ENCODE measurements at regions not wholly inside any gene's neighbourhood (a gene's known extent, or its start where the extent isn't known, plus 50 kb on each side); places are given as distances from the start of the nearest gene placed in this dataset.
"Not testable (repeated sequence)": the region's sequence is repeated elsewhere in the genome, so short reads cannot be mapped to it uniquely, and the experiment has no call there.

- Histone ChIP-seq H3K27me3 (ENCODE audit: control insufficient read depth, insufficient read depth, low read length) (no peaks in the 10 kb centered on the region), H3K4me1 (ENCODE audit: control insufficient read depth, insufficient read depth, low read length) (no peaks in the 10 kb centered on the region), H3K36me3 (ENCODE audit: control insufficient read depth, insufficient read depth, low read length) (no peaks in the 10 kb centered on the region), H3K4me3 (ENCODE audit: low read length) (no peak overlapping the region), H3K9me3 (ENCODE audit: control insufficient read depth, insufficient read depth, low read length) (no peaks in the 10 kb centered on the region), H3K27ac (ENCODE audit: low read length) (no peak overlapping the region)
- H3K27me3 Mint-ChIP-seq (ENCODE audit: low read depth in 2 of 2) = no peaks in the 10 kb centered on the region
- H3K36me3 Mint-ChIP-seq = no peaks in the 10 kb centered on the region
- no peak overlapping the region for H3K4me3 Mint-ChIP-seq
- intact Hi-C loops (cut with micrococcal nuclease) = no loop called here
- WGBS (ENCODE audit: insufficient coverage) = no CpG with 5 or more reads among the region's 2 CpGs
- TF ChIP-seq CTCF (IDR thresholded peaks at IDR 0.05) = no peak
- H3K27ac Mint-ChIP-seq = no peak overlapping the region
- H3K9me3 Mint-ChIP-seq = peaks cover 12 to 13% of the 10 kb centered on the region in 2 donors
- DNase-seq (no peak), ATAC-seq (no peak)
- no peaks in the 10 kb centered on the region for H3K4me1 Mint-ChIP-seq
Measured at GRCh38 chr21:21860888-21861287, 862.7 kb downstream of the NCAM2 start.

- Histone ChIP-seq H3K27me3 (ENCODE audit: control insufficient read depth, insufficient read depth, low read length) (no peaks in the 10 kb centered on the region), H3K27ac (ENCODE audit: low read length) (no peak overlapping the region), H3K9me3 (ENCODE audit: control insufficient read depth, insufficient read depth, low read length) (no peaks in the 10 kb centered on the region), H3K36me3 (ENCODE audit: control insufficient read depth, insufficient read depth, low read length) (no peaks in the 10 kb centered on the region), H3K4me1 (ENCODE audit: control insufficient read depth, insufficient read depth, low read length) (no peaks in the 10 kb centered on the region), H3K4me3 (ENCODE audit: low read length) (no peak overlapping the region)
- no peaks in the 10 kb centered on the region for H3K27me3 Mint-ChIP-seq (ENCODE audit: low read depth in 2 of 2)
- peaks cover 12 to 13% of the 10 kb centered on the region in 2 donors for H3K9me3 Mint-ChIP-seq
- H3K4me3 Mint-ChIP-seq = no peak overlapping the region
- intact Hi-C loops (cut with micrococcal nuclease) = no loop called here
- H3K4me1 Mint-ChIP-seq = no peaks in the 10 kb centered on the region
- H3K36me3 Mint-ChIP-seq = no peaks in the 10 kb centered on the region
- TF ChIP-seq CTCF (IDR thresholded peaks at IDR 0.05) = no peak
- H3K27ac Mint-ChIP-seq = no peak overlapping the region
- WGBS (ENCODE audit: insufficient coverage) = 84% methylated on average over 4 of the region's 4 CpGs
- ATAC-seq (no peak), DNase-seq (no peak)
Measured at GRCh38 chr21:21864321-21864840, 866.2 kb downstream of the NCAM2 start.

- DNase-seq (no peak), ATAC-seq (no peak)
- Mint-ChIP-seq H3K36me3 (peaks cover 26% of the 10 kb centered on the region), H3K9me3 (peaks cover 23 to 30% of the 10 kb centered on the region in 2 donors), H3K27ac (no peak overlapping the region), H3K27me3 (ENCODE audit: low read depth in 2 of 2) (no peaks in the 10 kb centered on the region), H3K4me1 (no peaks in the 10 kb centered on the region), H3K4me3 (no peak overlapping the region)
- WGBS (ENCODE audit: insufficient coverage) = 60% methylated on average over 1 of the region's 2 CpGs
- Histone ChIP-seq H3K4me1 (ENCODE audit: control insufficient read depth, insufficient read depth, low read length) (no peaks in the 10 kb centered on the region), H3K27me3 (ENCODE audit: control insufficient read depth, insufficient read depth, low read length) (no peaks in the 10 kb centered on the region), H3K27ac (ENCODE audit: low read length) (no peak overlapping the region), H3K9me3 (ENCODE audit: control insufficient read depth, insufficient read depth, low read length) (peaks cover 2% of the 10 kb centered on the region), H3K4me3 (ENCODE audit: low read length) (no peak overlapping the region), H3K36me3 (ENCODE audit: control insufficient read depth, insufficient read depth, low read length) (no peaks in the 10 kb centered on the region)
- TF ChIP-seq CTCF (IDR thresholded peaks at IDR 0.05) = no peak
- intact Hi-C loops (cut with micrococcal nuclease) = no loop called here
Measured at GRCh38 chr21:21897275-21897883, 899.2 kb downstream of the NCAM2 start.

GRCh38 chr21:21898801-21899200 lies 900.6 kb downstream of the NCAM2 start:
- H3K27me3 Mint-ChIP-seq (ENCODE audit: low read depth in 2 of 2) = no peaks in the 10 kb centered on the region
- no peak overlapping the region for H3K4me3 Mint-ChIP-seq
- 100% methylated on average over 1 of the region's 1 CpG for WGBS (ENCODE audit: insufficient coverage)
- Histone ChIP-seq H3K4me1 (ENCODE audit: control insufficient read depth, insufficient read depth, low read length) (no peaks in the 10 kb centered on the region), H3K36me3 (ENCODE audit: control insufficient read depth, insufficient read depth, low read length) (no peaks in the 10 kb centered on the region), H3K27ac (ENCODE audit: low read length) (no peak overlapping the region), H3K4me3 (ENCODE audit: low read length) (no peak overlapping the region), H3K9me3 (ENCODE audit: control insufficient read depth, insufficient read depth, low read length) (peaks cover 2% of the 10 kb centered on the region), H3K27me3 (ENCODE audit: control insufficient read depth, insufficient read depth, low read length) (no peaks in the 10 kb centered on the region)
- H3K4me1 Mint-ChIP-seq = no peaks in the 10 kb centered on the region
- H3K27ac Mint-ChIP-seq = no peak overlapping the region
- ATAC-seq = no peak
- H3K9me3 Mint-ChIP-seq = peaks cover 16 to 23% of the 10 kb centered on the region in 2 donors
- peaks cover 25% of the 10 kb centered on the region for H3K36me3 Mint-ChIP-seq
- TF ChIP-seq CTCF (IDR thresholded peaks at IDR 0.05) = no peak
- no peak for DNase-seq
- intact Hi-C loops (cut with micrococcal nuclease) = no loop called here

GRCh38 chr21:21902416-21902815 lies 904.2 kb downstream of the NCAM2 start:
- intact Hi-C loops (cut with micrococcal nuclease); H3K36me3 ChIP-seq (ENCODE audit: control insufficient read depth, insufficient read depth, low read length); H3K27me3 Mint-ChIP-seq (ENCODE audit: low read depth in 2 of 2); ATAC-seq; H3K27me3 ChIP-seq (ENCODE audit: control insufficient read depth, insufficient read depth, low read length); H3K4me1 Mint-ChIP-seq; H3K4me3 Mint-ChIP-seq; H3K9me3 ChIP-seq (ENCODE audit: control insufficient read depth, insufficient read depth, low read length); H3K27ac ChIP-seq (ENCODE audit: low read length); H3K4me1 ChIP-seq (ENCODE audit: control insufficient read depth, insufficient read depth, low read length); DNase-seq; H3K27ac Mint-ChIP-seq; H3K4me3 ChIP-seq (ENCODE audit: low read length): not testable (repeated sequence)
- Mint-ChIP-seq H3K36me3 (peaks cover 11% of the 10 kb centered on the region), H3K9me3 (peaks cover 10 to 16% of the 10 kb centered on the region in 2 donors)
- 94% methylated on average over 28 of the region's 28 CpGs for WGBS (ENCODE audit: insufficient coverage)

All from natural killer cell (primary cell).